ENCODE measurements at regions not wholly inside any gene's neighbourhood (a gene's known extent, or its start where the extent isn't known, plus 50 kb on each side); places are given as distances from the start of the nearest gene placed in this dataset.

DNA sequence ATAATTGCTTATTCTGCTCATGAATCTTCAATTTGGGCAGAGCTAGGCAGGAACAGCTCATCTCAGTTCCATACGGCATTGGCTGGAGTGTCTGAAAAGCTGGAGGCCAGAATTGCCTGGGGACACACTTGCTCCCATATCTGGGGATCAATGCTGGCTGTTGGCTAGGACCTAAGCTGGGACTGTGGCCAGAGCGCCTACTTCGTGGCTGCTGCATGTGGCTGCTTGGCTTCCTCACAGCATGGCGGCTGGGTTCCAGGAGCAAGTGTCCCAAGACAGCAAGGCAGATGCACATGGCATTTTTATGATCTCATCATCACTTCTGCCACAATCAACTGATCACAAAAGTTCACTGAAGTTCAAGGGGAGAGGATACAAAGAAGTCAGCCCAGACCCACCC is 200.2 kb downstream of the TTC8 start:
- Histone ChIP-seq H3K4me1 (ENCODE audit: control insufficient read depth, insufficient read depth, low read length, poor library complexity, severe bottlenecking) (peaks cover 13% of the 10 kb centered on the region), H3K36me3 (ENCODE audit: control insufficient read depth, insufficient read depth, low read length) (no peaks in the 10 kb centered on the region), H3K9me3 (ENCODE audit: control insufficient read depth in 2 of 2, low read length in 2 of 2) (peaks cover 0 to 5% of the 10 kb centered on the region in 2 experiments), H3K27ac (ENCODE audit: insufficient read depth, low read length, poor library complexity, severe bottlenecking) (no peak overlapping the region), H3K27me3 (ENCODE audit: control insufficient read depth, insufficient read depth, low read length) (peaks cover 40% of the 10 kb centered on the region), H3K4me3 (ENCODE audit: low read depth, low read length) (no peak overlapping the region)
- no peak for DNase-seq
- Mint-ChIP-seq H3K36me3 (no peaks in the 10 kb centered on the region), H3K4me1 (peaks cover 0 to 8% (median under 1%) of the 10 kb centered on the region in 4 donors), H3K27ac (peak overlapping the region in 1 of 3 donors; percentile 52), H3K27me3 (peaks cover 63% of the 10 kb centered on the region), H3K9me3 (peaks cover 0 to 5% (median 0%) of the 10 kb centered on the region in 7 donors), H3K4me3 (no peak overlapping the region)
- ATAC-seq (ENCODE audit: low read depth in 2 of 2), result no peak

DNA sequence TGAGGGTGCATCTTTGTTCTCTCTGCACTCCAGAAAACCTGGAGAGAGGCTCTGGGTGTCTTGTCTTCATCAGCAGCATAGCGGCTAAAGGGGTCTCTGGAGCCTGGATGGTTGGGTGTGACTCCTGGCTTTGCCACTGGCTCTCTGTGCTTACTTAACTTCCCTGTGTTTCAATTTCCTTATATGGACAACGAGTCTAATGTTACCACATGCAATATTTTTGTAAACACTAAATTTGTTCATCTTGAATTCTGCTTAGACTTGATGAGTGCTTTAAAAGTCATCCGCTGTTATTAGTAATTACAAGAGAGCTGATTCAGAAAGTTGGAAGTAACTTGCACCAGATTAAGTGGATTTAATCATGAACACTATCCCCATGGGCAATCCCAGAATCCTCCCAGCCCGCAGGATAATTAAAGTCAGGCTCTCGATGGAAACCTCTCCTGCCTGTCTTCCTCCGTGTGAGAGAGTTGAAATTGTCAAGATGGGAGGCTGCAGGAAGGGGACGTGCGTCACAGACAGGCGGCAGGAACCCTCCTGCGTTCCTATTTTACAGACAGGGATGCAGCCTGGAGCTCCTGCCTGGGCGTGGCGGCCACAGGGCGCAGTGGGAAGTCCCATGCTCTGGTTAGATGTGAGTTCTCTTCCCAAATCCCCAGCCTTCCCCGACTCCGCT is 201.2 kb downstream of the TTC8 start:
- no peaks in the 10 kb centered on the region for H3K36me3 ChIP-seq (ENCODE audit: control insufficient read depth, insufficient read depth, low read length)
- Mint-ChIP-seq H3K27ac (no peak overlapping the region), H3K4me3 (no peak overlapping the region), H3K4me1 (peaks cover 0 to 8% (median under 1%) of the 10 kb centered on the region in 4 donors), H3K9me3 (peaks cover 0 to 5% (median 0%) of the 10 kb centered on the region in 7 donors), H3K36me3 (no peaks in the 10 kb centered on the region), H3K27me3 (peaks cover 67% of the 10 kb centered on the region)
- no peak overlapping the region for H3K27ac ChIP-seq (ENCODE audit: insufficient read depth, low read length, poor library complexity, severe bottlenecking)
- peaks cover 0 to 5% of the 10 kb centered on the region in 2 experiments for H3K9me3 ChIP-seq (ENCODE audit: control insufficient read depth in 2 of 2, low read length in 2 of 2)
- peaks cover 43% of the 10 kb centered on the region for H3K27me3 ChIP-seq (ENCODE audit: control insufficient read depth, insufficient read depth, low read length)
- H3K4me3 ChIP-seq (ENCODE audit: low read depth, low read length), result no peak overlapping the region
- H3K4me1 ChIP-seq (ENCODE audit: control insufficient read depth, insufficient read depth, low read length, poor library complexity, severe bottlenecking), result peaks cover 13% of the 10 kb centered on the region
- ATAC-seq (ENCODE audit: low read depth in 2 of 2), result no peak
- no peak for DNase-seq

DNA sequence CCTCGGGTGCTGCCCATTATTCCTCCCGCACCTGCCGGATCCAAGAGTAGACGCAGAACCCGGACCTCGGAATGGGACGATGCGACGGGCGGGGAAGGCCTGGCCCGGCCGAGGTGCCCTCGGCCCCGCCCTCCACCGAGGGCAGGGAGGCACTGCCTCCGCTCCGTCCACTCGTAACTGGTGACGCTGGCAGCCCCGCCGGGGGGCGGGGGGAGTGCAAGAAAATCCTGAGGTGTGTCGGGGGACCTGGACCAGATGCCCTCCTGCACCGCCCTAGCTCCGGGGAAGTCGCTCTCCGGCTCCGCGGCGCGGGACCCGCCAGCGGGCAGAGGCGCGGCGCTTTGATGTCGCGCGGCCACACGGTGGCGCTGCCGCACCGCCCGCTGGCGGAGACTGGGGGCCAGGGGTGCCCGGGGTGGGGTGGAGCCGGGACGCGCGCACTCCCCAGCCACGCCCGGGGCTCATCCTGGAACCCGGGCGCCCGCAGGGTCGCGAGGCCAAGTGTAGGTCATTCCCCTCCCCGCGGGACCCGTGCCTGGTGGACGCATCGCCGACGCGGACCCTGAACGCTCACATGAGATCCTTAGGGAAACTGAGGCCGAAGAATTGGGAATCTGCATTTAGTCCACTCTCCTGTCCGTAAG is 202.8 kb downstream of the TTC8 start:
- Histone ChIP-seq H3K27ac (ENCODE audit: insufficient read depth, low read length, poor library complexity, severe bottlenecking) (no peak overlapping the region), H3K4me1 (ENCODE audit: control insufficient read depth, insufficient read depth, low read length, poor library complexity, severe bottlenecking) (peaks cover 13% of the 10 kb centered on the region), H3K27me3 (ENCODE audit: control insufficient read depth, insufficient read depth, low read length) (peaks cover 38% of the 10 kb centered on the region), H3K4me3 (ENCODE audit: low read depth, low read length) (peak overlapping the region; percentile 7), H3K9me3 (ENCODE audit: control insufficient read depth in 2 of 2, low read length in 2 of 2) (peaks cover 0 to 5% of the 10 kb centered on the region in 2 experiments), H3K36me3 (ENCODE audit: control insufficient read depth, insufficient read depth, low read length) (no peaks in the 10 kb centered on the region)
- H3K9me3 Mint-ChIP-seq, result peaks cover 0 to 5% (median 0%) of the 10 kb centered on the region in 7 donors
- no peak overlapping the region for H3K27ac Mint-ChIP-seq
- H3K4me1 Mint-ChIP-seq, result peaks cover 0 to 8% (median under 1%) of the 10 kb centered on the region in 4 donors
- peak; percentile 81 to 83 for ATAC-seq (ENCODE audit: low read depth in 2 of 2)
- peaks cover 57% of the 10 kb centered on the region for H3K27me3 Mint-ChIP-seq
- DNase-seq, result peak; percentile 24 to 59 (median 57)
- peak overlapping the region in 3 of 4 donors; percentile 61 to 71 (median 69) for H3K4me3 Mint-ChIP-seq
- no peaks in the 10 kb centered on the region for H3K36me3 Mint-ChIP-seq

DNA sequence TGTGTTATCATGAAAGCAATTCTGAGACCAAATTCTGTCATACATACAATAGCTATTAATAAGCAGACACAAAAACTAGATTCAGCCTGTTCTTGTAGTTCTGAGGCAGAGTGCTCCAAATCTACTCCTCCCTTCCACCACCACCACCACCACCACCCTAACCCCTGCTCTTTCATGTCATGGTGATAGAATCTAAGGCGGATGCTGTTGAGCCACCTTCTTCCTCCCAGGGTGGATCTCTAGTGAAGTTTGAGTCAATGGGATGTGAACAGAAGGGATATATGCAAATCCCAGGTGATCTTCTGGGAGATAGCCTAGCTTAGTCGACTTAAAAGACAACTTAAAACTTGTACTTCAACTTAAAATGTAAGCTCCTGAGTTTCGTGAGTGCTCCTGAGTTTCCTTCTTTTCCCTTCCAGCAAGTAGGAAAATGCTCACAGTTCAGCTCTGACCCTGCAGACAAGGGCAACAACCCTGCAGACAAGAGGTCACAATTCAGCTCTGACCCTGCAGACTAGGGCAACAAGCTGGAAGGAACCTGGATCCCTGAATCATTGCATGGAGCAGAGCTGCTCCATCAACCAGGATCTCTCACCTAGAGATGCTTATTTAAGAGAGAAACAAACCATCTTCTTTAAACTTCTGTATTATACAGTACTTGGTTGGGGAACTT is 204.1 kb downstream of the TTC8 start:
- no peaks in the 10 kb centered on the region for H3K36me3 ChIP-seq (ENCODE audit: control insufficient read depth, insufficient read depth, low read length)
- ATAC-seq (ENCODE audit: low read depth in 2 of 2) (no peak), DNase-seq (no peak)
- H3K27ac Mint-ChIP-seq, result no peak overlapping the region
- peak overlapping the region in 3 of 4 donors; percentile 19 to 52 (median 41) for H3K4me3 Mint-ChIP-seq
- no peak overlapping the region for H3K27ac ChIP-seq (ENCODE audit: insufficient read depth, low read length, poor library complexity, severe bottlenecking)
- H3K27me3 Mint-ChIP-seq, result peaks cover 52% of the 10 kb centered on the region
- H3K4me1 ChIP-seq (ENCODE audit: control insufficient read depth, insufficient read depth, low read length, poor library complexity, severe bottlenecking), result peaks cover 13% of the 10 kb centered on the region
- H3K36me3 Mint-ChIP-seq, result no peaks in the 10 kb centered on the region
- H3K4me1 Mint-ChIP-seq, result peaks cover 0 to 8% (median under 1%) of the 10 kb centered on the region in 4 donors
- H3K27me3 ChIP-seq (ENCODE audit: control insufficient read depth, insufficient read depth, low read length), result peaks cover 36% of the 10 kb centered on the region
- H3K9me3 Mint-ChIP-seq, result peaks cover 0 to 5% (median 0%) of the 10 kb centered on the region in 7 donors
- H3K4me3 ChIP-seq (ENCODE audit: low read depth, low read length), result no peak overlapping the region
- peaks cover 0 to 5% of the 10 kb centered on the region in 2 experiments for H3K9me3 ChIP-seq (ENCODE audit: control insufficient read depth in 2 of 2, low read length in 2 of 2)

DNA sequence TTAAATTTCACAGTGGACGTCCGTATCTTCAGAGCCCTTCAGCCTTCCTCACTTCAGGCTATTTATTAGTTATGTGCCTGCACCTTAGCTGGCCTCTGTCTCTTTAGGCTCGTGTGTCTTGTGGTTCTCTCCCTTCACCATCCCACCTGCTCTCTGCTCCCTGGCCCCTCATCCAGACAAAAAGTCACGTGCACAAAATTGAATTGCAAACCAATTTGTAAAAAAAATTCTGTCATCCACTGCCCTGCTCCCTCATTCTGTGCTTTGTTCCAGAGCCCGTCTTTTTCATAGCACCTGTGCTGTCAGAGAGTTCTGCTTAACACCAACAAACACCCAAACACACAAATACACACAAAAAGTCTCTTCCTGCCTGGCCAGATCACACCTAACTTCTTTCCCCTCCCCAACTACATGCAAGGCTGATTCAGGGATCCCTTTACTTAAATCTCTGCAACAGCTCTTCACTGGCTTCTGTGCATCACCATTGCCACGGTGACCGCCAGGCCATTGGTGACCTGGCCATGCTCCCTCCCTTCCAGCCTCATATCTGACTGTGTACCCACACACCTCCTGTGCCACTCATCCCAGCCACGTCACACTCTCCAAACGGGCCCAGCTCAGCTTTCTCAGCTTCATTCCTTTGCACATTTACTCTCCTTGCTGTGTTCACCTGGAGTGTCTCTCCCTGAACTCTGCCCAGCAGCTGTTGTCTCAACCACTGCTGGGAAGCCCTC is 205.7 kb downstream of the TTC8 start:
- Histone ChIP-seq H3K9me3 (ENCODE audit: control insufficient read depth in 2 of 2, low read length in 2 of 2) (peaks cover 0 to 5% of the 10 kb centered on the region in 2 experiments), H3K27me3 (ENCODE audit: control insufficient read depth, insufficient read depth, low read length) (peaks cover 23% of the 10 kb centered on the region), H3K4me1 (ENCODE audit: control insufficient read depth, insufficient read depth, low read length, poor library complexity, severe bottlenecking) (peaks cover 13% of the 10 kb centered on the region), H3K27ac (ENCODE audit: insufficient read depth, low read length, poor library complexity, severe bottlenecking) (no peak overlapping the region), H3K4me3 (ENCODE audit: low read depth, low read length) (no peak overlapping the region), H3K36me3 (ENCODE audit: control insufficient read depth, insufficient read depth, low read length) (no peaks in the 10 kb centered on the region)
- ATAC-seq (ENCODE audit: low read depth in 2 of 2) (no peak), DNase-seq (no peak)
- H3K27me3 Mint-ChIP-seq, result peaks cover 42% of the 10 kb centered on the region
- peaks cover 0 to 5% (median 0%) of the 10 kb centered on the region in 7 donors for H3K9me3 Mint-ChIP-seq
- no peak overlapping the region for H3K4me3 Mint-ChIP-seq
- H3K36me3 Mint-ChIP-seq, result no peaks in the 10 kb centered on the region
- no peak overlapping the region for H3K27ac Mint-ChIP-seq
- H3K4me1 Mint-ChIP-seq, result peaks cover 0 to 8% (median under 1%) of the 10 kb centered on the region in 4 donors

DNA sequence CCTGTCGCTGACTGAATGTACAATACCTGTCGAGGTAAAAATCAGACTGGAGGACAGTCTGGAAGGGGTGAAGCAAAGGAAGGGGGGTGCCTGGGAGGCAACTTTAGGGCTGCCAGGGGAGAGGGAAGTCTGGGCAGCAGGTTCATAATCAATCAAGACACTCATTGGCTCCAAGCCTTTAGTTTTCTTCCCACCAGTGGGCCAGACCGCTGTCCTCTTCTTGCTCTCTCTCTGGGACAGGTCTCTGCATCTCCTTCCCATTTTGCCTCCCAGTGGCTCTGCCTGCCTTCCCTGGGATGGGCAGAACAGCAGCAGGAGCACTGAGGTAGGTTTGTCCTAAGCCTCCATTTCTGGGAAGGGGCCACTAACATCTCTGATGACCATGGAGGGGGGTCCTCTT is 206.5 kb downstream of the TTC8 start:
- H3K9me3 ChIP-seq (ENCODE audit: control insufficient read depth in 2 of 2, low read length in 2 of 2), result peaks cover 0 to 5% of the 10 kb centered on the region in 2 experiments
- no peak overlapping the region for H3K27ac ChIP-seq (ENCODE audit: insufficient read depth, low read length, poor library complexity, severe bottlenecking)
- H3K4me1 ChIP-seq (ENCODE audit: control insufficient read depth, insufficient read depth, low read length, poor library complexity, severe bottlenecking), result peaks cover 13% of the 10 kb centered on the region
- H3K27me3 ChIP-seq (ENCODE audit: control insufficient read depth, insufficient read depth, low read length), result peaks cover 17% of the 10 kb centered on the region
- H3K36me3 ChIP-seq (ENCODE audit: control insufficient read depth, insufficient read depth, low read length), result no peaks in the 10 kb centered on the region
- H3K4me3 ChIP-seq (ENCODE audit: low read depth, low read length), result no peak overlapping the region
- H3K27me3 Mint-ChIP-seq, result peaks cover 36% of the 10 kb centered on the region
- no peaks in the 10 kb centered on the region for H3K36me3 Mint-ChIP-seq
- no peak overlapping the region for H3K4me3 Mint-ChIP-seq
- DNase-seq (no peak), ATAC-seq (ENCODE audit: low read depth in 2 of 2) (no peak)
- peaks cover 0 to 5% (median 0%) of the 10 kb centered on the region in 7 donors for H3K9me3 Mint-ChIP-seq
- no peak overlapping the region for H3K27ac Mint-ChIP-seq
- H3K4me1 Mint-ChIP-seq, result peaks cover 0 to 8% (median under 1%) of the 10 kb centered on the region in 4 donors

DNA sequence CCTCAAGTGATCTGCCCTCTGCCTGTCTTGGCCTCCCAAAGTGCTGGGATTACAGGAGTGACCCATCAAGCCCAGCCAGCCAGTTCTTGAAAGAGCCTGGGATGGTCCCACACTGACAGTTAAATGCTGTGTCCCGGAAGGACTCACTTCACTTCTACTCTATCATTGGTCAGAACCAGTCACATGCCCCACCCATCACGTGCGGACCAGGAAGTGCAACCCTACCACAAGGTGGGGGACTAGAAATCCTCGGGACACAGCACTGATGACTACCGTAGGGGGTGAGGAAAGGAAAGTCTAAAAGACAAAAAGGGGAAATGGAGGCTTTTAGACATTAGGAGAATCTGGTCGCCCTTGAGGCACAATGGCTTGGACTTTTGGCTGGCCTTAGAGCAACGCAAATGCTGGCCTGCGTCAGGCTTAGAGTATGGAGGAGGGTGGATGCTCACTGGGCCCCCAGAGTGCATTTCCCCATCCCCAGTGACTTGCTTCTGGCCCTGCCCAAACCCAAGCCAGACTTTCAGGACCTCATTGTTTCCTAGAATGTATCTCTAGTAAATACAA is 207.7 kb downstream of the TTC8 start:
- Mint-ChIP-seq H3K27ac (no peak overlapping the region), H3K4me3 (no peak overlapping the region), H3K9me3 (peaks cover 0 to 7% (median 0%) of the 10 kb centered on the region in 7 donors), H3K27me3 (peaks cover 39% of the 10 kb centered on the region), H3K4me1 (peaks cover 0 to 8% (median 0%) of the 10 kb centered on the region in 4 donors), H3K36me3 (no peaks in the 10 kb centered on the region)
- Histone ChIP-seq H3K9me3 (ENCODE audit: control insufficient read depth in 2 of 2, low read length in 2 of 2) (peaks cover 0 to 5% of the 10 kb centered on the region in 2 experiments), H3K4me1 (ENCODE audit: control insufficient read depth, insufficient read depth, low read length, poor library complexity, severe bottlenecking) (peaks cover 8% of the 10 kb centered on the region), H3K36me3 (ENCODE audit: control insufficient read depth, insufficient read depth, low read length) (no peaks in the 10 kb centered on the region), H3K27ac (ENCODE audit: insufficient read depth, low read length, poor library complexity, severe bottlenecking) (no peak overlapping the region), H3K4me3 (ENCODE audit: low read depth, low read length) (no peak overlapping the region), H3K27me3 (ENCODE audit: control insufficient read depth, insufficient read depth, low read length) (peaks cover 17% of the 10 kb centered on the region)
- ATAC-seq (ENCODE audit: low read depth in 2 of 2) (no peak), DNase-seq (no peak)

All from CD4-positive, CD25-positive, alpha-beta regulatory T cell (primary cell).